Panc1 (cell line): ENCODE measurements at regions not wholly inside any gene's neighbourhood (a gene's known extent, or its start where the extent isn't known, plus 50 kb on each side); places are given as distances from the start of the nearest gene placed in this dataset.

Experiments
- POLR2AphosphoS5 ChIP-seq: IDR thresholded peaks from 2 replicates; pipeline ENCODE4 v1.6.1; 2012; ENCODE audit warnings: mild to moderate bottlenecking, low read depth, low read length, moderate library complexity
- TCF7L2 ChIP-seq: IDR thresholded peaks from 2 replicates; pipeline ENCODE4 v1.6.1; 2011; ENCODE audit warnings: mild to moderate bottlenecking, low read depth, low read length, inconsistent platforms
- TF ChIP-seq, protein P1 (sequence below): fragments of 450-650 bp; IDR thresholded peaks from 2 replicates; pipeline ENCODE4 v1.5.1; 2017; ENCODE audit warnings: mild to moderate bottlenecking

DNA sequence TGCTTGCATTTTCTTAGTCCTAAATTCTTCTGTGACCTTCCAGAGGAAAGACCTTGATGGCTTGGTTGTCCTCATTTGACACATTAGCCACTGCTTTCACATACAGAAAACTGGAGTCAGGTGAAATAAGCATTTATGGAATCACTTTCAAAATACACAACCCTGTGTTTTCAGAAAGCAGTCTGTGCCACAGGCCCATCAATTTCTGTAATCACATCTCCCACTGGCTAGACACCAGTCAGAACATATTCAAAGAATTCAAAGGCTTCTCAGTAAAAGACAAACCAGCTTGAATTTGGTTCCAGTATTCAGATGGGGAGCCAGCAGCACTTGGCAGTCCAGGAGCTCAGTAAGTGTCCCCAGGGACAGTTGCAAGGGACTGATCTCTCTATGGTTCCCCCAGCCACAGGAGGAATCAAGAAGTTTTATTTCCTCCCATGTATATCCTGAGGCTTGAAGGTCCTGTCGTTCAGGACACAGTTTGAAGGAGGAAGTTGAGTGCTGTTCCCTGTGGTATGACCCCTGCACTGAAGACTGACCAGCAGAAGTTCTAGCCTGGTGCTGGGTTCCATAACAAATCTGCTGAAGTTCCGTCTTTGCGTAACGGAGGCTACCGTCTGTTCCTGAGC lies 214.3 kb downstream of the FOXO1 start:
- TF ChIP-seq, protein P1, sequence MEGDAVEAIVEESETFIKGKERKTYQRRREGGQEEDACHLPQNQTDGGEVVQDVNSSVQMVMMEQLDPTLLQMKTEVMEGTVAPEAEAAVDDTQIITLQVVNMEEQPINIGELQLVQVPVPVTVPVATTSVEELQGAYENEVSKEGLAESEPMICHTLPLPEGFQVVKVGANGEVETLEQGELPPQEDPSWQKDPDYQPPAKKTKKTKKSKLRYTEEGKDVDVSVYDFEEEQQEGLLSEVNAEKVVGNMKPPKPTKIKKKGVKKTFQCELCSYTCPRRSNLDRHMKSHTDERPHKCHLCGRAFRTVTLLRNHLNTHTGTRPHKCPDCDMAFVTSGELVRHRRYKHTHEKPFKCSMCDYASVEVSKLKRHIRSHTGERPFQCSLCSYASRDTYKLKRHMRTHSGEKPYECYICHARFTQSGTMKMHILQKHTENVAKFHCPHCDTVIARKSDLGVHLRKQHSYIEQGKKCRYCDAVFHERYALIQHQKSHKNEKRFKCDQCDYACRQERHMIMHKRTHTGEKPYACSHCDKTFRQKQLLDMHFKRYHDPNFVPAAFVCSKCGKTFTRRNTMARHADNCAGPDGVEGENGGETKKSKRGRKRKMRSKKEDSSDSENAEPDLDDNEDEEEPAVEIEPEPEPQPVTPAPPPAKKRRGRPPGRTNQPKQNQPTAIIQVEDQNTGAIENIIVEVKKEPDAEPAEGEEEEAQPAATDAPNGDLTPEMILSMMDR: no peak
- TF ChIP-seq TCF7L2 (no peak), POLR2AphosphoS5 (no peak)
